Neural crest cell (in vitro differentiated cells): ENCODE measurements at regions not wholly inside any gene's neighbourhood (a gene's known extent, or its start where the extent isn't known, plus 50 kb on each side); places are given as distances from the start of the nearest gene placed in this dataset.

Experiments
- DNase-seq: peaks from one replicate; pipeline ENCODE4 v3.0.0; 2021; ENCODE audit warnings: low read depth, mixed read lengths, low spot score
- H3K27ac Mint-ChIP-seq: one replicate; pipeline ENCODE4 v1.8.0; 2021; ENCODE audit warnings: mild to moderate bottlenecking, mixed read lengths; ENCODE audit not compliant: unreplicated experiment
- H3K27me3 Mint-ChIP-seq: 2 replicates; pipeline ENCODE4 v1.8.0; 2021; ENCODE audit warnings: low read depth, mild to moderate bottlenecking, mixed read lengths
- H3K36me3 Mint-ChIP-seq: 2 replicates; pipeline ENCODE4 v1.8.0; 2021; ENCODE audit warnings: low read depth, mild to moderate bottlenecking, mixed read lengths
- H3K4me1 Mint-ChIP-seq: 2 replicates; pipeline ENCODE4 v1.8.0; 2021; ENCODE audit warnings: mixed read lengths
- H3K4me3 Mint-ChIP-seq: one replicate; pipeline ENCODE4 v1.8.0; 2021; ENCODE audit warnings: mild to moderate bottlenecking, mixed read lengths
- H3K9me3 Mint-ChIP-seq: 2 replicates; pipeline ENCODE4 v1.8.0; 2021; ENCODE audit warnings: mixed read lengths
- CTCF ChIP-seq: fragments of 200-600 bp; sonication (generic); conservative IDR thresholded peaks from 2 replicates; pipeline ENCODE4 v1.5.0; 2021; ENCODE audit warnings: antibody characterized with exemption, mild to moderate bottlenecking

GRCh38 chr2:200089040-200089755, 133.8 kb downstream of the MAIP1 start:
- Mint-ChIP-seq H3K9me3 (no peaks in the 10 kb centered on the region), H3K27me3 (no peaks in the 10 kb centered on the region), H3K4me3 (no peak overlapping the region), H3K36me3 (no peaks in the 10 kb centered on the region), H3K4me1 (peaks cover 19% of the 10 kb centered on the region), H3K27ac (peak overlapping the region; percentile 53)
- DNase-seq, result no peak
- no peak for TF ChIP-seq CTCF

- no peaks in the 10 kb centered on the region for H3K36me3 Mint-ChIP-seq
- no peak overlapping the region for H3K4me3 Mint-ChIP-seq
- TF ChIP-seq CTCF, result no peak
- no peaks in the 10 kb centered on the region for H3K27me3 Mint-ChIP-seq
- peaks cover 19% of the 10 kb centered on the region for H3K4me1 Mint-ChIP-seq
- H3K9me3 Mint-ChIP-seq, result no peaks in the 10 kb centered on the region
- H3K27ac Mint-ChIP-seq, result peak overlapping the region; percentile 53
- no peak for DNase-seq
Measured at GRCh38 chr2:200089756-200090109, 134.4 kb downstream of the MAIP1 start.

- Mint-ChIP-seq H3K36me3 (no peaks in the 10 kb centered on the region), H3K9me3 (no peaks in the 10 kb centered on the region), H3K27me3 (no peaks in the 10 kb centered on the region), H3K4me3 (no peak overlapping the region), H3K27ac (no peak overlapping the region), H3K4me1 (peaks cover 19% of the 10 kb centered on the region)
- no peak for DNase-seq
- no peak for TF ChIP-seq CTCF
Measured at GRCh38 chr2:200090683-200091082, 135.3 kb downstream of the MAIP1 start.

GRCh38 chr2:200091126-200091525, 135.7 kb downstream of the MAIP1 start:
- peaks cover 19% of the 10 kb centered on the region for H3K4me1 Mint-ChIP-seq

GRCh38 chr2:200092235-200092634, 136.9 kb downstream of the MAIP1 start:
- no peak overlapping the region for H3K4me3 Mint-ChIP-seq
- no peaks in the 10 kb centered on the region for H3K27me3 Mint-ChIP-seq
- no peak for TF ChIP-seq CTCF
- H3K27ac Mint-ChIP-seq, result no peak overlapping the region
- no peaks in the 10 kb centered on the region for H3K9me3 Mint-ChIP-seq
- peaks cover 19% of the 10 kb centered on the region for H3K4me1 Mint-ChIP-seq
- no peaks in the 10 kb centered on the region for H3K36me3 Mint-ChIP-seq
- no peak for DNase-seq

More at GRCh38 chr2:200091126-200091525, 135.7 kb downstream of the MAIP1 start:
- no peak for DNase-seq
- Mint-ChIP-seq H3K27me3 (no peaks in the 10 kb centered on the region), H3K27ac (no peak overlapping the region), H3K4me3 (no peak overlapping the region), H3K9me3 (no peaks in the 10 kb centered on the region), H3K36me3 (no peaks in the 10 kb centered on the region)
- no peak for TF ChIP-seq CTCF
